ENCODE measurements at regions not wholly inside any gene's neighbourhood (a gene's known extent, or its start where the extent isn't known, plus 50 kb on each side); places are given as distances from the start of the nearest gene placed in this dataset.

- TF ChIP-seq, protein P1, sequence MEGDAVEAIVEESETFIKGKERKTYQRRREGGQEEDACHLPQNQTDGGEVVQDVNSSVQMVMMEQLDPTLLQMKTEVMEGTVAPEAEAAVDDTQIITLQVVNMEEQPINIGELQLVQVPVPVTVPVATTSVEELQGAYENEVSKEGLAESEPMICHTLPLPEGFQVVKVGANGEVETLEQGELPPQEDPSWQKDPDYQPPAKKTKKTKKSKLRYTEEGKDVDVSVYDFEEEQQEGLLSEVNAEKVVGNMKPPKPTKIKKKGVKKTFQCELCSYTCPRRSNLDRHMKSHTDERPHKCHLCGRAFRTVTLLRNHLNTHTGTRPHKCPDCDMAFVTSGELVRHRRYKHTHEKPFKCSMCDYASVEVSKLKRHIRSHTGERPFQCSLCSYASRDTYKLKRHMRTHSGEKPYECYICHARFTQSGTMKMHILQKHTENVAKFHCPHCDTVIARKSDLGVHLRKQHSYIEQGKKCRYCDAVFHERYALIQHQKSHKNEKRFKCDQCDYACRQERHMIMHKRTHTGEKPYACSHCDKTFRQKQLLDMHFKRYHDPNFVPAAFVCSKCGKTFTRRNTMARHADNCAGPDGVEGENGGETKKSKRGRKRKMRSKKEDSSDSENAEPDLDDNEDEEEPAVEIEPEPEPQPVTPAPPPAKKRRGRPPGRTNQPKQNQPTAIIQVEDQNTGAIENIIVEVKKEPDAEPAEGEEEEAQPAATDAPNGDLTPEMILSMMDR (IDR thresholded peaks at IDR 0.05; ENCODE audit: poor library complexity, severe bottlenecking) = no peak
- TF ChIP-seq TAF1 (IDR thresholded peaks at IDR 0.05; ENCODE audit: low read depth) (no peak), RAD21 (conservative IDR thresholded peaks at IDR 0.05) (no peak)
Measured at GRCh38 chr15:61442821-61443220, 213.7 kb upstream of the RORA start.

All from neural cell (in vitro differentiated cells).